SH-SY5Y (cell line): ENCODE measurements at regions not wholly inside any gene's neighbourhood (a gene's known extent, or its start where the extent isn't known, plus 50 kb on each side); places are given as distances from the start of the nearest gene placed in this dataset.

Experiments used
- GATA2 ChIP-seq: IDR thresholded peaks from 2 replicates; pipeline ENCODE4 v1.6.1; 2011; ENCODE audit warnings: mild to moderate bottlenecking, low read depth, low read length
- GATA3 ChIP-seq: IDR thresholded peaks from 2 replicates; pipeline ENCODE4 v1.6.1; 2011; ENCODE audit warnings: low read depth, mild to moderate bottlenecking, low read length, moderate library complexity

- TF ChIP-seq GATA2 (no peak), GATA3 (no peak)
Observed at GRCh38 chrX:39581411-39581810, 516.3 kb downstream of the BCOR start.

- TF ChIP-seq GATA3 = no peak
- no peak for TF ChIP-seq GATA2
Observed at GRCh38 chrX:39582091-39582490, 515.7 kb downstream of the BCOR start.

GRCh38 chrX:39582976-39583375 lies 514.8 kb downstream of the BCOR start:
- TF ChIP-seq GATA2 = no peak
- TF ChIP-seq GATA3 = no peak

GRCh38 chrX:39585808-39586207 lies 511.9 kb downstream of the BCOR start:
- TF ChIP-seq GATA3 (no peak), GATA2 (no peak)

- no peak for TF ChIP-seq GATA3
- TF ChIP-seq GATA2 = no peak
Observed at GRCh38 chrX:39586359-39586758, 511.4 kb downstream of the BCOR start.

GRCh38 chrX:39591099-39591498 lies 506.7 kb downstream of the BCOR start:
- TF ChIP-seq GATA2 (no peak), GATA3 (no peak)

- TF ChIP-seq GATA2 = no peak
- no peak for TF ChIP-seq GATA3
Observed at GRCh38 chrX:39592776-39593175, 505.0 kb downstream of the BCOR start.

GRCh38 chrX:39595977-39596376 lies 501.8 kb downstream of the BCOR start:
- TF ChIP-seq GATA3 = no peak
- TF ChIP-seq GATA2 = no peak

- TF ChIP-seq GATA3 (no peak), GATA2 (no peak)
Observed at GRCh38 chrX:39596437-39596836, 501.3 kb downstream of the BCOR start.

GRCh38 chrX:39599339-39599738 lies 498.4 kb downstream of the BCOR start:
- TF ChIP-seq GATA2 (no peak), GATA3 (no peak)

- TF ChIP-seq GATA3 = no peak
- TF ChIP-seq GATA2 = no peak
Observed at GRCh38 chrX:39600222-39600621, 497.5 kb downstream of the BCOR start.

GRCh38 chrX:39601231-39602177 lies 496.3 kb downstream of the BCOR start:
- TF ChIP-seq GATA2 (no peak), GATA3 (no peak)

GRCh38 chrX:39602195-39602594 lies 495.6 kb downstream of the BCOR start:
- no peak for TF ChIP-seq GATA2
- TF ChIP-seq GATA3 = no peak

GRCh38 chrX:39603230-39603629 lies 494.5 kb downstream of the BCOR start:
- TF ChIP-seq GATA2 (no peak), GATA3 (no peak)

GRCh38 chrX:39605183-39605582 lies 492.6 kb downstream of the BCOR start:
- TF ChIP-seq GATA2 (peak; percentile 83), GATA3 (no peak)
